ENCODE measurements at regions not wholly inside any gene's neighbourhood (a gene's known extent, or its start where the extent isn't known, plus 50 kb on each side); places are given as distances from the start of the nearest gene placed in this dataset.

- TF ChIP-seq POLR2A (IDR thresholded peaks at IDR 0.05; ENCODE audit: low read length), result no peak
- TF ChIP-seq GATA1 (IDR thresholded peaks at IDR 0.05; ENCODE audit: low read depth, low read length), result no peak
Observed at GRCh38 chr11:70736461-70736860, 338.1 kb downstream of the CTTN start.

All from erythroblast (primary cell).